Ramos (cell line): ENCODE measurements at regions not wholly inside any gene's neighbourhood (a gene's known extent, or its start where the extent isn't known, plus 50 kb on each side); places are given as distances from the start of the nearest gene placed in this dataset.

Experiments
- in situ Hi-C: fragments of 300-500 bp; cut with MboI; formaldehyde crosslinking; loops from one replicate; pipeline ENCODE4 v1.14.3; 2022; ENCODE audit warnings: low sequenced_read_pairs; ENCODE audit not compliant: unreplicated experiment

- in situ Hi-C loops, result no loop called here
Measured at GRCh38 chr16:85971902-85972638, 73.1 kb downstream of the IRF8 start.

GRCh38 chr16:85974428-85975375 is 75.7 kb downstream of the IRF8 start:
- in situ Hi-C loops, result no loop called here

GRCh38 chr16:85975451-85975981 is 76.6 kb downstream of the IRF8 start:
- in situ Hi-C loops, result no loop called here

- in situ Hi-C loops, result no loop called here
Measured at GRCh38 chr16:85978291-85978775, 79.4 kb downstream of the IRF8 start.

GRCh38 chr16:85978976-85979375 is 80.0 kb downstream of the IRF8 start:
- in situ Hi-C loops, result no loop called here

GRCh38 chr16:85979605-85980004 is 80.6 kb downstream of the IRF8 start:
- in situ Hi-C loops, result no loop called here

DNA sequence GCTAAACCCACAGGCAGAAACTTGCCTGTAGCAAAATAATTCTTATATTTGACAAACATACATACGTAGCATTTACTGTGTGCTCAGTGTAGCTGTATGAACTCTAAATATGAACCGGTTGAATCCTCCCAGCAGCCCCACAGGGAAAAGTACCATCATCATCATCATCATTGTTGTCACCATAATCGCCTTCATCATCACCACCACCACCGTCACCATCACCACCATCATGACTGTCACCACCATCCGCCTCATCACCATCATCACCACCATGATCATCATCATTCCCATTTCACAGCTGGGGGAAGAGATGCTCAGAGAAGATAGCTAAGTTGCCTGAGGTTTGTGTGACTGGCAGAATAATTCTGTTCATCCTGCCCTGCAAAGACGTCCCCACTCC is 81.7 kb downstream of the IRF8 start:
- in situ Hi-C loops, result no loop called here

GRCh38 chr16:85981826-85982562 is 83.0 kb downstream of the IRF8 start:
- in situ Hi-C loops, result no loop called here

- in situ Hi-C loops, result no loop called here
Measured at GRCh38 chr16:85982563-85982939, 83.6 kb downstream of the IRF8 start.

- in situ Hi-C loops, result no loop called here
Measured at GRCh38 chr16:85983064-85983463, 84.1 kb downstream of the IRF8 start.

GRCh38 chr16:85983606-85984230 is 84.8 kb downstream of the IRF8 start:
- in situ Hi-C loops, result no loop called here

- in situ Hi-C loops, result no loop called here
Measured at GRCh38 chr16:85984231-85984880, 85.4 kb downstream of the IRF8 start.

GRCh38 chr16:85984947-85985451 is 86.0 kb downstream of the IRF8 start:
- in situ Hi-C loops, result loop anchor here (5.0 kb wide), 2 partner anchors 83 to 163 kb away; no protein-coding TSS in a partner anchor

DNA sequence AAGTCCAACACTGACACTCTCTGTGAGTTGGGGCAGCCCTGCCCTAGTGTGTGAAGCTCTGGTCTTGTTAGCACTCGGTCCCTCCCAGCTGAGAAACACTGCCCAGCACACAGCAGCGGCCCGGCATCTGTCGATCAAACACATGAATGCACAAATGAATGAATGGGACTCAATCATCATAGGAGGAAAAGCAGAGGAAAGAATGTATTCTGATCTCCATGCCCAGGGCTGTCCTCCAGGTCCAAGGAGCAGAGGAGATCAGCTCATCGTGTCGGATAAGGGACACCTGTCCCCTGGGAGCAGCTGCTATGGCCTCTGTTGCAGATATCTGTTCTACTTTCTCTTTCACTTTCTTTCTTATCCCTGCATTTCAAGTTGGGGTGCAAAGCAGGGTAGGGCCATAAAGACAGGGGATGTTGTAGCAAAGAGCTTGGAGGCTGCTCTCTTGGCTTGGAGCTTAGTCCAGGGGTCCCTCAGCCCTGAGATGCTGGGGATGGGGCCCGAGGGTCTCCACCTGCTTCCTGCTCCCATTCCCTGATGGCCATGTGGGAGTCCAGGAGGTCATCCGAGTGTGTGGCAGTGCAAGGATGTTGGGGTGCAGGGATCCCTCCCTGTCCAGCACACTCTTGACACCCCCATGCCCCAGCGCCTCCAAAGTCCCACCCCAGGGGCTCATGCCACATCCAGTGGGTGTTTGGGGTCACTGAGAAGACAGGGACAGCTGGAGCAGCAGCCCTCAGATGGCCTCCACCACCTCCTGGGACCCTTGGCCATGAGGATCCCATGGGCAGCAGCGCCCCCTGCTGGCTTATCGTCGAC is 88.2 kb downstream of the IRF8 start:
- in situ Hi-C loops, result loop anchor here (5.0 kb wide), 2 partner anchors 85 to 165 kb away; no protein-coding TSS in a partner anchor

DNA sequence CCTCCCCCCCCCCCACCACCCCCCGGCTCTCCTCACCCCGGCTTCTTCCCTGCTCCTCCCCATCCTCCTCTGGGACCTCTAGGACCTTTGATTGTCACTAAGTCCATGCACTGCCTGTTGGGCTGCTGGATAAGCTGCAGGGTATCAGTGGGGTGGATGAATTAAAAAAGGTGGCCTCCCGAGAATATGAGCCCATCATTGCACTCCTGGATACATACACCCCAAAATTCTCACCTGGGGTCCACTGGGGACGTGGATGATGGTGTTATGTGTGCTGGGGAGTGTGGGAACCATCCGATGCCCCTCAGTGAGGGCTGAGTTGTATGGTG is 88.8 kb downstream of the IRF8 start:
- in situ Hi-C loops, result loop anchor here (5.0 kb wide), 2 partner anchors 85 to 165 kb away; no protein-coding TSS in a partner anchor

GRCh38 chr16:85988306-85988705 is 89.3 kb downstream of the IRF8 start:
- in situ Hi-C loops, result loop anchor here (5.0 kb wide), 2 partner anchors 86 to 166 kb away; no protein-coding TSS in a partner anchor

- in situ Hi-C loops, result loop anchor here (5.0 kb wide), 2 partner anchors 87 to 167 kb away; no protein-coding TSS in a partner anchor
Measured at GRCh38 chr16:85988723-85989313, 89.9 kb downstream of the IRF8 start.

GRCh38 chr16:85989376-85989775 is 90.4 kb downstream of the IRF8 start:
- in situ Hi-C loops, result loop anchor here (5.0 kb wide), 2 partner anchors 87 to 167 kb away; no protein-coding TSS in a partner anchor
